PC-3 (cell line): ENCODE measurements at regions not wholly inside any gene's neighbourhood (a gene's known extent, or its start where the extent isn't known, plus 50 kb on each side); places are given as distances from the start of the nearest gene placed in this dataset.

Source experiments
- EZH2 ChIP-seq: fragments of 300-600 bp; sonication (generic); IDR thresholded peaks from one replicate; pipeline ENCODE4 v1.6.1; 2017; ENCODE audit warnings: antibody characterized with exemption, mild to moderate bottlenecking, low read length; ENCODE audit not compliant: unreplicated experiment
- EZH2phosphoT487 ChIP-seq: fragments of 300-600 bp; sonication (generic); IDR thresholded peaks from 2 replicates; pipeline ENCODE4 v1.6.1; 2018; ENCODE audit warnings: mild to moderate bottlenecking, antibody characterized with exemption, low read length, borderline replicate concordance
- TF ChIP-seq, protein P1 (sequence below): fragments of 300-600 bp; sonication (generic); conservative IDR thresholded peaks from 2 replicates; pipeline ENCODE4 v1.5.1; 2017; ENCODE audit warnings: antibody characterized with exemption, low read depth, mild to moderate bottlenecking, low read length

GRCh38 chr13:99653526-99653925, 152.3 kb downstream of the TM9SF2 start:
- TF ChIP-seq, protein P1, sequence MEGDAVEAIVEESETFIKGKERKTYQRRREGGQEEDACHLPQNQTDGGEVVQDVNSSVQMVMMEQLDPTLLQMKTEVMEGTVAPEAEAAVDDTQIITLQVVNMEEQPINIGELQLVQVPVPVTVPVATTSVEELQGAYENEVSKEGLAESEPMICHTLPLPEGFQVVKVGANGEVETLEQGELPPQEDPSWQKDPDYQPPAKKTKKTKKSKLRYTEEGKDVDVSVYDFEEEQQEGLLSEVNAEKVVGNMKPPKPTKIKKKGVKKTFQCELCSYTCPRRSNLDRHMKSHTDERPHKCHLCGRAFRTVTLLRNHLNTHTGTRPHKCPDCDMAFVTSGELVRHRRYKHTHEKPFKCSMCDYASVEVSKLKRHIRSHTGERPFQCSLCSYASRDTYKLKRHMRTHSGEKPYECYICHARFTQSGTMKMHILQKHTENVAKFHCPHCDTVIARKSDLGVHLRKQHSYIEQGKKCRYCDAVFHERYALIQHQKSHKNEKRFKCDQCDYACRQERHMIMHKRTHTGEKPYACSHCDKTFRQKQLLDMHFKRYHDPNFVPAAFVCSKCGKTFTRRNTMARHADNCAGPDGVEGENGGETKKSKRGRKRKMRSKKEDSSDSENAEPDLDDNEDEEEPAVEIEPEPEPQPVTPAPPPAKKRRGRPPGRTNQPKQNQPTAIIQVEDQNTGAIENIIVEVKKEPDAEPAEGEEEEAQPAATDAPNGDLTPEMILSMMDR: no peak
- no peak for TF ChIP-seq EZH2phosphoT487
- no peak for TF ChIP-seq EZH2
